ENCODE measurements at regions not wholly inside any gene's neighbourhood (a gene's known extent, or its start where the extent isn't known, plus 50 kb on each side); places are given as distances from the start of the nearest gene placed in this dataset.
"Not testable (repeated sequence)": the region's sequence is repeated elsewhere in the genome, so short reads cannot be mapped to it uniquely, and the experiment has no call there.

DNA sequence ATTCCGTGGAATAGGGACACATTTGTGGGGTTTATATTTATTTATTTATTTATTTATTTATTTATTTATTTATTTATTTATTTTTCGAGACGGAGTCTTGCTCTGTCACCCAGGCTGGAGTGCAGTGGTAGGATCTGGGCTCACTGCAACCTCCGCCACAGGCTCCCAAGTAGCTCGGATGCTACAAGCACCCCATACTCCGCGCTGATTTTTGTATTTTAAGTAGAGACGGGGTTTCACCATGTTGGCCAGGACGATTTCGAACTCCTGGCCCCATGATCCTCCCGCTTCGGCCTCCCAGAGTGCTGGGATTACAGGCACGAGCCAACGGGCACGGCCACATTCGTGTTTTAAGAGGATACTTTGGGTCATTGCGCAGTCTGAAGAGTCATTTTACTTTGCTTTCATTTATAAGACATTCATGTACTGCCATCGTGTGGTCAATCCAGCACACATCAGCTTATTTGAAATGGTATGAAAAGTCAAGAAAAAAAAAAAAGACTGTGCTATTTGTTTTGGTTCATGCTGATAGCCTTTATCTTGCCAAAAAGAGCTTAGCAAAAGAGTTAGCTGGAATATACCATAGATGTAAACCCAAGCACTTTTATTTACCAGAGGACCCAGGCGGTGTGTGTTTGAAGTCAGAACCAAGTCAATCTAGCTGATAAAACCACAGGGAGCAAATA is 1075.0 kb downstream of the EPHA3 start:
- TF ChIP-seq, protein P1, sequence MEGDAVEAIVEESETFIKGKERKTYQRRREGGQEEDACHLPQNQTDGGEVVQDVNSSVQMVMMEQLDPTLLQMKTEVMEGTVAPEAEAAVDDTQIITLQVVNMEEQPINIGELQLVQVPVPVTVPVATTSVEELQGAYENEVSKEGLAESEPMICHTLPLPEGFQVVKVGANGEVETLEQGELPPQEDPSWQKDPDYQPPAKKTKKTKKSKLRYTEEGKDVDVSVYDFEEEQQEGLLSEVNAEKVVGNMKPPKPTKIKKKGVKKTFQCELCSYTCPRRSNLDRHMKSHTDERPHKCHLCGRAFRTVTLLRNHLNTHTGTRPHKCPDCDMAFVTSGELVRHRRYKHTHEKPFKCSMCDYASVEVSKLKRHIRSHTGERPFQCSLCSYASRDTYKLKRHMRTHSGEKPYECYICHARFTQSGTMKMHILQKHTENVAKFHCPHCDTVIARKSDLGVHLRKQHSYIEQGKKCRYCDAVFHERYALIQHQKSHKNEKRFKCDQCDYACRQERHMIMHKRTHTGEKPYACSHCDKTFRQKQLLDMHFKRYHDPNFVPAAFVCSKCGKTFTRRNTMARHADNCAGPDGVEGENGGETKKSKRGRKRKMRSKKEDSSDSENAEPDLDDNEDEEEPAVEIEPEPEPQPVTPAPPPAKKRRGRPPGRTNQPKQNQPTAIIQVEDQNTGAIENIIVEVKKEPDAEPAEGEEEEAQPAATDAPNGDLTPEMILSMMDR (conservative IDR thresholded peaks at IDR 0.05), result peak; percentile 61
- TF ChIP-seq EZH2 (IDR thresholded peaks at IDR 0.05; ENCODE audit: low read depth), result not testable (repeated sequence)
